Panc1 (cell line): ENCODE measurements at regions not wholly inside any gene's neighbourhood (a gene's known extent, or its start where the extent isn't known, plus 50 kb on each side); places are given as distances from the start of the nearest gene placed in this dataset.

ENCODE experiments used
- ATAC-seq: fragments of 200-7000 bp; cut with Tn5 transposase; 2 replicates; pipeline ENCODE4 v1.9.1; 2020; ENCODE audit warnings: mild to moderate bottlenecking, moderate library complexity
- BruUV-seq: library from RNA; stranded (reverse); fragments of 400-500 nt; replicated peaks from 2 replicates; lab custom pipeline; 2021; lab: Mats Ljungman, UMichigan
- CTCF ChIA-PET: fragments of 300-600 bp; sonication (Branson Sonifier 250); formaldehyde crosslinking; loops from one replicate; lab custom pipeline; 2022; ENCODE audit warnings: antibody characterized with exemption; lab: Charles Lee
- POLR2A ChIA-PET: fragments of 300-600 bp; sonication (Branson Sonifier 250); formaldehyde crosslinking; loops from one replicate; lab custom pipeline; 2022; ENCODE audit warnings: antibody characterized with exemption; lab: Charles Lee
- DNase-seq: peaks from one replicate; pipeline ENCODE4 v3.0.0-alpha.2; 2010; ENCODE audit warnings: low read depth, low spot score
- H3K27ac ChIP-seq: 2 replicates; pipeline ENCODE4 v1.5.1; 2011; ENCODE audit warnings: mild to moderate bottlenecking, low read length, inconsistent platforms
- H3K27me3 ChIP-seq: fragments of 200-500 bp; sonication (Bioruptor generic); 2 replicates; pipeline ENCODE4 v1.6.0; 2014; ENCODE audit warnings: low read length, inconsistent platforms; ENCODE audit not compliant: control insufficient read depth, insufficient read depth
- H3K36me3 ChIP-seq: fragments of 200-500 bp; sonication (Bioruptor generic); 2 replicates; pipeline ENCODE4 v1.5.1; 2014; ENCODE audit warnings: inconsistent platforms, mild to moderate bottlenecking, low read length, moderate library complexity; ENCODE audit not compliant: control insufficient read depth, insufficient read depth
- H3K4me1 ChIP-seq: 2 replicates; pipeline ENCODE4 v1.5.1; 2011; ENCODE audit warnings: inconsistent platforms, mild to moderate bottlenecking, low read length, moderate library complexity; ENCODE audit not compliant: control insufficient read depth, insufficient read depth
- H3K4me3 ChIP-seq, 2 experiments: 2 replicates each; pipeline ENCODE4 v1.5.1; 2011 to 2012; ENCODE audit warnings: low read depth in 2 of 2, low read length in 2 of 2, mild to moderate bottlenecking in 2 of 2, inconsistent platforms in 1 of 2, moderate library complexity in 1 of 2
- H3K9me3 ChIP-seq: fragments of 200-500 bp; sonication (Bioruptor generic); 2 replicates; pipeline ENCODE4 v1.5.1; 2014; ENCODE audit warnings: low read depth, mild to moderate bottlenecking, inconsistent platforms, low read length, moderate library complexity; ENCODE audit not compliant: control insufficient read depth, insufficient read depth
- POLR2AphosphoS5 ChIP-seq: IDR thresholded peaks from 2 replicates; pipeline ENCODE4 v1.6.1; 2012; ENCODE audit warnings: mild to moderate bottlenecking, low read depth, low read length, moderate library complexity
- REST ChIP-seq, 2 experiments: IDR thresholded peaks; 2 replicates each; pipeline ENCODE4 v1.6.1; 2011 to 2012; ENCODE audit warnings: low read depth in 2 of 2, control low read depth in 1 of 2, low read length in 1 of 2, mild to moderate bottlenecking in 1 of 2, moderate library complexity in 1 of 2; ENCODE audit not compliant: insufficient read depth in 1 of 2
- SIN3A ChIP-seq: IDR thresholded peaks from 2 replicates; pipeline ENCODE4 v1.6.1; 2012; ENCODE audit warnings: low read depth, mild to moderate bottlenecking, low read length, moderate library complexity, borderline replicate concordance; ENCODE audit not compliant: insufficient read depth
- TCF7L2 ChIP-seq: IDR thresholded peaks from 2 replicates; pipeline ENCODE4 v1.6.1; 2011; ENCODE audit warnings: mild to moderate bottlenecking, low read depth, low read length, inconsistent platforms
- in situ Hi-C: cut with HindIII; loops from 2 replicates; pipeline ENCODE4 v1.10.0; 2016; ENCODE audit warnings: low sequenced_read_pairs, low pct_unique_long_range_greater_than_20kb
- intact Hi-C: fragments of 100-400 bp; cut with micrococcal nuclease; formaldehyde crosslinking; loops from one replicate; pipeline ENCODE4 v1.10.0; 2022; ENCODE audit not compliant: unreplicated experiment
- TF ChIP-seq, protein P1 (sequence below): fragments of 450-650 bp; IDR thresholded peaks from 2 replicates; pipeline ENCODE4 v1.5.1; 2017; ENCODE audit warnings: mild to moderate bottlenecking

DNA sequence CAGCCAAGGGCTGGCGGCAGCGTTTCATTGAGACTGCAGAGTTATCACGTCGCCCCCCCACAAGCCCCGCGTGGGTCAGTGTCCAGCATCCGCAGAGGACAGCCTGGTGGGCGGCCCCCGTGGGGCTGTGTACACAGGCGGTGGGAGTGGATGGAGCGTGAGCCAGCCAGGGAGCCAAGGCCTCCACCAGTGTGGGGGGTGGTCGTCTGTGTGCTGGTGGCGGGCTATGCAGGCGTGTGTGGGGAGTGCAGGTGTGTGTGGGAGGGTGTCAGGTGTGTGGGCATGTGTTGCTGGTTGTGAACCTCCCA lies 56.5 kb upstream of the NKX1-1 start:
- H3K27me3 ChIP-seq: no peaks in the 10 kb centered on the region; the same call in 1 of the 2 replicates
- CTCF ChIA-PET: no interaction called here
- intact Hi-C loops (no loop called here), in situ Hi-C loops (no loop called here)
- no peaks in the 10 kb centered on the region for H3K36me3 ChIP-seq
- H3K4me1 ChIP-seq: no peaks in the 10 kb centered on the region
- no peak overlapping the region for H3K27ac ChIP-seq
- POLR2A ChIA-PET: no interaction called here
- no peak for ATAC-seq
- no peaks in the 10 kb centered on the region for H3K9me3 ChIP-seq
- no peak for DNase-seq
- BruUV-seq: no TSS peak
- TF ChIP-seq TCF7L2: no peak
- TF ChIP-seq, protein P1, sequence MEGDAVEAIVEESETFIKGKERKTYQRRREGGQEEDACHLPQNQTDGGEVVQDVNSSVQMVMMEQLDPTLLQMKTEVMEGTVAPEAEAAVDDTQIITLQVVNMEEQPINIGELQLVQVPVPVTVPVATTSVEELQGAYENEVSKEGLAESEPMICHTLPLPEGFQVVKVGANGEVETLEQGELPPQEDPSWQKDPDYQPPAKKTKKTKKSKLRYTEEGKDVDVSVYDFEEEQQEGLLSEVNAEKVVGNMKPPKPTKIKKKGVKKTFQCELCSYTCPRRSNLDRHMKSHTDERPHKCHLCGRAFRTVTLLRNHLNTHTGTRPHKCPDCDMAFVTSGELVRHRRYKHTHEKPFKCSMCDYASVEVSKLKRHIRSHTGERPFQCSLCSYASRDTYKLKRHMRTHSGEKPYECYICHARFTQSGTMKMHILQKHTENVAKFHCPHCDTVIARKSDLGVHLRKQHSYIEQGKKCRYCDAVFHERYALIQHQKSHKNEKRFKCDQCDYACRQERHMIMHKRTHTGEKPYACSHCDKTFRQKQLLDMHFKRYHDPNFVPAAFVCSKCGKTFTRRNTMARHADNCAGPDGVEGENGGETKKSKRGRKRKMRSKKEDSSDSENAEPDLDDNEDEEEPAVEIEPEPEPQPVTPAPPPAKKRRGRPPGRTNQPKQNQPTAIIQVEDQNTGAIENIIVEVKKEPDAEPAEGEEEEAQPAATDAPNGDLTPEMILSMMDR: no peak
- no peak for TF ChIP-seq REST (IDR thresholded peaks at IDR 0.05; ENCODE audit: insufficient read depth in 1 of 2, low read depth in 2 of 2, low read length in 1 of 2)
- no peak overlapping the region for H3K4me3 ChIP-seq

DNA sequence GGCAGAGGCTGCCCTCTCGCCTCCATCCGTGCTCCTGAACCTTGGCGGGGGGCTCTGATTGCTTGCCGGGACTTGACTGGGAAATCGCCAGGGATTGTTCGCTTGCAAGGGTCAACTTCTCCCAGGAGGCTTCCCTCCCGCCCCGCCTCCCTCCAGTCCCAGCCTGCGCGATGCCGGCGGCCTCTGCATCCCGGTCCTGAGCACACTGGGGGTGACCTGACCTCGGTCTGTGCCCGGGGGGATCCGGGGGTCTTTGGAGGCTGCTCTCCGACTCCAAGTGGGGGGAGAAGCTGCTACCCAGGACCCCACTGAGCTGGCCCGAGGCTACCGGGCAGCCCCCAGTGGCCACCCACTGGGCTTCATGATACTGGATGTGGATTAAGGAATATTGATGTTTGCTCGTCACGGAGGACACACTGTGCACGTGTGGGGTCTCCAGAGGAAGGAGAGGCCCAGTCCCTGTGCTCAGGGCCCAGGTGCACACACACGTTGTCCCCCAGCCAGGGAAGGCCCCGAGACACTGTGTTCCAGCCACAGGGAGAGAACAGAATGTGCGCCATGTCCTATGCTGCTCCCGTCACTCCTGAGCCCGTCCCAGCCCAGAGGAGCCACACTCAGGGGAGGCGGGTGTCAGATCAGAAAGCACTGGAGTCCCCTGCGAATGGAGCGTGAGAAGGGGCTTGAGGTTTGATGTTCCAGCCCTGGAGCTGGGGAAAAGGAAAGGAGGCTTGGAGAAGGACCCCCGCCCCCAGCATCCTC lies 55.9 kb upstream of the NKX1-1 start:
- BruUV-seq: no TSS peak
- CTCF ChIA-PET: no interaction called here
- intact Hi-C loops: no loop called here
- Histone ChIP-seq H3K36me3 (no peaks in the 10 kb centered on the region), H3K27ac (no peak overlapping the region), H3K4me3 (no peak overlapping the region), H3K27me3 (no peaks in the 10 kb centered on the region; the same call in 1 of the 2 replicates), H3K4me1 (no peaks in the 10 kb centered on the region), H3K9me3 (no peaks in the 10 kb centered on the region)
- in situ Hi-C loops: no loop called here
- ATAC-seq: no peak
- POLR2A ChIA-PET: no interaction called here
- no peak for TF ChIP-seq SIN3A
- TF ChIP-seq, protein P1: no peak
- TF ChIP-seq REST (IDR thresholded peaks at IDR 0.05; ENCODE audit: insufficient read depth in 1 of 2, low read depth in 2 of 2, low read length in 1 of 2): no peak
- no peak for TF ChIP-seq POLR2AphosphoS5
- TF ChIP-seq TCF7L2: no peak
- no peak for DNase-seq
